Stimulated activated CD8-positive, alpha-beta memory T cell treated with anti-CD3 and anti-CD28 coated beads, Interleukin-15, amount 100 ng/mL, for 24 hours (primary cell): ENCODE measurements at regions not wholly inside any gene's neighbourhood (a gene's known extent, or its start where the extent isn't known, plus 50 kb on each side); places are given as distances from the start of the nearest gene placed in this dataset.

Experiments
- DNase-seq: peaks from one replicate; pipeline ENCODE4 v3.0.0-alpha.2; 2020; ENCODE audit warnings: low read depth

GRCh38 chrX:39915596-39915995, 182.2 kb downstream of the BCOR start:
- no peak for DNase-seq

- DNase-seq, result no peak
These were observed 175.9 kb downstream of the BCOR start for GRCh38 chrX:39921838-39922237.

DNA sequence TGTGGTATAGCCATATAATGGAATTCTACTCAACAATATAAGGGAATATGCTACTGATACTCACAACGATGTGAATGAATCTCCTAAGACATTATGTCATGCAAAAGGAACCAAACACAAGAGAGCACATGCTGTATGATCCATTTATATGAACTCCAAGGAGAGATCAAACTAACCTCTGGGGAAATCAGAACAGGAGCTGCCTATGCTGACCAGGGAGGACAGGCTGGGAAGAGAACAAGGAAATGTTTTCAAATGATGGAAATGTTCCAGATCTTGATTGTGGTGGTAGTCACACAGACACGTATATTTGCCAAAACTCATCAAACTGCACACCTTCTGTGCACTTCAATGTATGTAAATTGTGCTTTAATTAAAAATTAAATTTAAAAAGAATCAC, 175.3 kb downstream of the BCOR start:
- DNase-seq, result no peak

- DNase-seq, result no peak
These were observed 174.8 kb downstream of the BCOR start for GRCh38 chrX:39922926-39923325.

- DNase-seq, result no peak
These were observed 170.4 kb downstream of the BCOR start for GRCh38 chrX:39927380-39927779.

DNA sequence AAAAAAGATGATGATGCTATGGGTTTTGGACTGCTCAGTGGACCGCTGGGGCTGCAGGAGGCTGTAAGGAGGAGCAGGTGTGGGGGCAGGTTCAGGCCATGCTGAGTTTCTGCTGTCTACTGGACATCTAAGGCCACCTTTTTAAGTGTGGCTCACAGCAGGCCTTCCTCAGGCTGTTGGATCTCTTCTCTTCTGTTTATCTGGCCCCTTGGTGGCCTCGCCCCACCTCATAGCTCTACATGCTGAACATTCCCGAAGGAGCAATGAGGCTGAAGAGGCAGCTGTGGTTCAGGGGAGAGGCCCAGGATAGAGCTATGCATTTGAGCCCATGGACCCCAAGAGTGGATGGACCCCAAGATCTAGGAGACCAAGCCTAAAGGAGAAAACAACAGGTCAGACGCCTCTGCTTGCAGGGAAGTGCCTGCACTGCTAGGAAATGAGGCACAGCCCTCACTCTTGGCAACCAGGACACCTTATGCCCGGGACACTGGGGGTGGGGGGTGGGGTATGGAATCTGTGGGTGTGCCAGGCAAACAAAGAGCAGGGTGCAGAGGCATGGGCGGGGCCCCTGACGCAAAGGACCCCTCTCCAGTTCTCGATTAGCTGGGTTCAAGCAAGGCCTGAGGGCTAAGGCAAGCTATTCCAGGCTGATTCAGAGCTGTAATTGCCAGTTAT, 168.9 kb downstream of the BCOR start:
- DNase-seq, result no peak

DNA sequence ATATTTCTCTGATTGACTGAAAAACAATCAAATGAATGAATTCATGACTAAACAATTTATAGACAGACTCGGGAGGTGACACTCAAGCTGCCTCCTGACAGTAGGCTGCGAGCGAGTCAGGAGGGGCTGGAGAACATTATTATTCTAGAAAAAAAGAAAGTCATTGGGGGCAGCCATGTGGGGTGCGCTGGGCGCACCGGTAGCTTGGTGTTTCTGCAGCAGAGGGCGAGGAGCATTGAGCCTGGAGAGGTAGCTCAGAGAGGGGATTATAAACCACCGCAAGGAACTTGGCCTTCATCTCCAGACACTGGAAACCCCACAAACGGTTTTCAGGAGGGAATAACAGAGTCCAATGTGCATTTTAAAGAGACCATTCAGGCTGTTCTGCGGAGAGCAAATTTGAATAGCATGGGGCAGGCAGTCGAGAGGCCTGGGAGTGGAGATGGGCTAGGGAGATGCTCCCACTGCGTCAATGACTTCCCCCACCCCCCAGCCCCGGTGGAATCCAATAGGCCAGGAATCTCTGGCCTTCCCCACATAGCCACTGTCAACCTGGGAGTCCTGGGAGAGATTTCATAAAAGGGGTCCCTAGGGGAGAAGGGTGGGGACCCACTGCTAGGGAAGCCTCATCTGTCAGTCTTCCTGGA, 168.3 kb downstream of the BCOR start:
- no peak for DNase-seq

GRCh38 chrX:39930786-39931528, 166.8 kb downstream of the BCOR start:
- DNase-seq, result no peak

DNA sequence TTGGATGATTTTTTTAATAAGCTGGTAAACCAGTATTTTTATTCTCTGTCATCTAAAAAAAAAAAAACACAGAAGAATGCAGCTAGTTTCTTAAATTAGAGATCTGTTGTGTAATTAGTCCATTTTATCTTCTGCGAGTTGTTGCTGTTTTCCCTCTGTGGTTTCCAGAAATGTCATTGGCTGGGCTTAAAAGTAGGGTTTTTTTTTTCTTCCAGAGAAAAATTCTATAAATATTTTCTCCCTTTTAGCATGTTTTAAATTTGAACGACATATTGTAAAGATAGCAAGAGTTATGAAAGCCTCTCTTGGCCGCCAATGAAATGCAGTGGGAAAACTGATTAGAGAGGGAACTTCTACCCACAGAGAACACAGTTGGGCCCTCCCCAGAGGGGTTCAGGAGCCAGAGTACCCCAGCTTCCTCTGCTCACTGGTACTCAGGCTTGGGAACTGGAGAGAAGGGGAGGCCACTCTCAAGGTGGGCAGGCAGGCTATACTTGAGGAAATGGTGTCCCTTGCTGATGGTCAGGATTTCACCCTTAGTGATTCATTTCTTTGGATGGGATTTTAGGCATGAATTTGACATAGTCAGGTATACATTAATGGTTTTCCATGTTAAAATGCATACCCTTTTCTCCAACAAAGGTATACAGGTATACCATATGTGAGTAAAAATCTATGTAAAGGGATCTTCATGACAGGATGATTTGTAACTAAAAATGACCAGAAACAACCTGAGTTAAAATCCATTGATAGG, 166.1 kb downstream of the BCOR start:
- DNase-seq, result no peak

GRCh38 chrX:39935411-39936064, 162.2 kb downstream of the BCOR start:
- no peak for DNase-seq

GRCh38 chrX:39936886-39937770, 160.6 kb downstream of the BCOR start:
- no peak for DNase-seq

GRCh38 chrX:39938466-39938865, 159.3 kb downstream of the BCOR start:
- no peak for DNase-seq

DNA sequence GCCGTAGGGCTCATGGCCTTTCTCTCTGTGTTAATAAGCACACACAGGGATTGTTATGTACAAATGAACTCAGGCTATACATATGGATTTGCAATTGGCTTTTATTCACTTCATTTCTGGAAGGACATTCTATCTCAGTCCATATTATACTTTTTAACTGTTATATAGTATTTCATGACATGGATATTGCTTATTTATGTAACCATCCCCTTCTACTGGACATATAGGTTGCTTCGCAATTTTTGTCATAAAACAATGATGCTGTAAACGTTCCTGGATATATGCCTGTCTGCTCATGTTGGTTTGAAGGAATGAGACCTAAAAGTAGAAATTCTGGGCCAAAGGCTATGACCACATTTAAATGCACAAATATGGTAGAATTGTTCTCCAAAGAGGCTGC, 158.1 kb downstream of the BCOR start:
- no peak for DNase-seq

DNA sequence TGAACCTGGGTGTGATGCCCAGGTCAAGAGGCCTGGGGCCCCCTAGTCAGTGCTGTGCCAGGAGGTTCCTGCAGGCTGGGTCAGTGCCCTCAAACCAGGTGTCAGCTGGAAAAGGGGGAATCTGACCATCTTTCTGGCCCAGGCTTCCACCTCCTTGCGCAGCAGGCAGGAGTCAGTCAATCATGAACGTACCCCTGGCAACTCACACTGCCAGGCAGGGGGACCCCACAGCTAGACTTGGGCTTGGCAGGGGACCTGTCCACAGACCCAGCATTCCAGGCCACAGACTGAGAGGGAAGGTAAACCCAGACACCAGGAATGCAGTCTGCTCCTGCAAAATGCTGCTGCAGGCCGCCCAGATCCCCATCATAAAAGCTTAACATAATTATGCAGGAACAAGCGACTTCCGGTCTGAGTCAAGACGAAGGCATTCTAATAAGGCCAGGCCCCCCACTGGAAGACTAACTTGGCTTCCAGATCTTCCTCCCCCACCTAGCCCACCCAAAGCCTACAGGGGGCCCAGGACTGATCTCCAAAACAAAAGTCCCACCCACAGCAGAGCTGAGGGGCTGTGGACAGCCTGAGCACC, 156.3 kb downstream of the BCOR start:
- DNase-seq, result no peak

GRCh38 chrX:39944416-39944815, 153.3 kb downstream of the BCOR start:
- DNase-seq, result no peak

DNA sequence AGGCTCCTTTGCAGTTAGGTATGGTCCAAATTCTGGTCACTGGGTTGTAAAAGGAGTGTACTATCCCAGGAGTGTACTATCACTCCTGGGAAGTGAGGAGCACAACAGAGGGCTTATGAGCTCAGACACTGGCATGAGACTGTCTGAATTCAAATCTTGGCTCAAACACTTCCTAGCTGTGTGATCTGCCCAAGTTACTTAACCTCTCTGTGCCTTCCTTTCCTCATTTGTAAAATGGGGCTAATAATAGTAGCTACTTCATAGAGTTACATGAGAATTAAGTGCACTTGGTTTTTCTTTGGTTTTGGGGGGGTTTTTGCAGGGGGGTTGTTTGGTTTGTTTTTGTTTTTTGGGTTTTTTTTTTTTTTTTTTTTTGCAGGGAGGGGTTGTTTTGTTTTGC, 152.0 kb downstream of the BCOR start:
- no peak for DNase-seq

DNA sequence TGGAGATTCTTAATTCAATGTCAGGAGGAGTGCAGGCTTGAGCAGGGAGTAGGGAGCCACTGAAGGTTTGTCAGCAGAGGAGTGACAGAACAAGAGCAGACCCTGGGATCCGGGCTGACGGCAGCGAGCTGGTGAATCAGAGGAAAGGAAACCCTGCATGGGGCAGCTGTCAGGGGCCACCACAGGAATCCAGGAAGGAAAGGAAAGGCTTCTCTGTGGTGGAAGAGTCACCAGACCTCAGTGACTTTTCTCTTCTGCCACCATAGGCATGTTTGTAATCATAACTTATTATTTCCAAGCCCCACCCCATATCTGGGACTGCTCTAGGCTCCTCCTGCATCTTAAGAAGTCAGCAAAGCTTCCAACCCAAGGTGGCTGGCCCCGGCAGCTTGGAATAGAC, 150.9 kb downstream of the BCOR start:
- no peak for DNase-seq

DNA sequence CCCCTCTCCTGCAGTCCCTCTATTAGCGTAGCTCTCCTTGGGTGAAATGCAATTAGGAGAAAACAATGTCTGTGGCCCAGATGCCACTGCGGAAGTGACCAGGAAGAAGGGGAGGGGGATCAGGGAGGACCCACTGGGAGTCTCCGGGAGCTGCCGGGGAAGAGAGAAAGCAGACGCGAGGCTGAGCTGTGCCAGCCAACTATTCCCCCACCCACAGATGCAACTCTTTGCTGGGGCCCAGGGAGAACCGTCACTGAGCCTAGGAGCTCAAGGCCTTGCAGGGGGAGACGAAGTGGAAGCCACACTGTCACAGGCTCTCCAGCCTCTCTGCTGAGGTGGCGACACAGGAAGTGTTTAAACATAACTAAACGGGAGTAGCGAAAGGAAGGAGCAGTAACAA, 149.2 kb downstream of the BCOR start:
- DNase-seq, result no peak

DNA sequence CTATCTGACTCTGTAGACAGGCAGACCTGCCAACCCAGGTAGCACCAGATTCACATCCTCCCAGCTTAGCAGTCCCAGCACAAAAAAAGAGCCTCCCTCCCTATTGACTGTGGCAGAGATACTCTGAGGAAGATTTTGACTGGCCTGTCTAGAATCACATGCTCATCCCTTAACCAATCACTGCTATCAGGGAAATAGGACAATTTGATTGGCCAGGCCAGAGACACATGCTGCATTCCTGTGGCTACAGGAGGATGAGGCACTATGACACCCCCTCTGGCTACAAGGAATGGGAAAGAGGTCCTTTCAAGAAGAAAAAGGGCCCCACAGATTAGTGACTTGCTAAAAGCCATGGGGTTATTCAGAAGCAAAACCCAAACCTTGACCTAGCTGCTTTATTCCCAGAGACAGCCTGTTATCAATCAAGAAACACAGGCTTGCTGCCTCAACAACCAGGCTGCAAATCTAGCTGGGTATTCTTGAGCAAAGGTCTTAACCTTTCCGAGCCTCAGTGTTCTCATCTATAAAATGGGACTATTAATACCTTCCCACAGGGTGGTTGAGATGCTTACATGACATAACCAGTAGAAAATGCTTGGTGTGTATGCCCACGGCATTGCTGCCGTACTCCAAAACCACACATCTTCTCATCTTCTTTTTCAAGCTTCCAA, 147.6 kb downstream of the BCOR start:
- DNase-seq, result no peak

GRCh38 chrX:39952989-39953388, 144.8 kb downstream of the BCOR start:
- no peak for DNase-seq
